PC-3 (cell line): ENCODE measurements at regions not wholly inside any gene's neighbourhood (a gene's known extent, or its start where the extent isn't known, plus 50 kb on each side); places are given as distances from the start of the nearest gene placed in this dataset.

Experiments
- EZH2 ChIP-seq: fragments of 300-600 bp; sonication (generic); IDR thresholded peaks from one replicate; pipeline ENCODE4 v1.6.1; 2017; ENCODE audit warnings: antibody characterized with exemption, mild to moderate bottlenecking, low read length; ENCODE audit not compliant: unreplicated experiment
- TF ChIP-seq, protein P1 (sequence below): fragments of 300-600 bp; sonication (generic); conservative IDR thresholded peaks from 2 replicates; pipeline ENCODE4 v1.5.1; 2017; ENCODE audit warnings: antibody characterized with exemption, low read depth, mild to moderate bottlenecking, low read length

- TF ChIP-seq EZH2: no peak
- TF ChIP-seq, protein P1, sequence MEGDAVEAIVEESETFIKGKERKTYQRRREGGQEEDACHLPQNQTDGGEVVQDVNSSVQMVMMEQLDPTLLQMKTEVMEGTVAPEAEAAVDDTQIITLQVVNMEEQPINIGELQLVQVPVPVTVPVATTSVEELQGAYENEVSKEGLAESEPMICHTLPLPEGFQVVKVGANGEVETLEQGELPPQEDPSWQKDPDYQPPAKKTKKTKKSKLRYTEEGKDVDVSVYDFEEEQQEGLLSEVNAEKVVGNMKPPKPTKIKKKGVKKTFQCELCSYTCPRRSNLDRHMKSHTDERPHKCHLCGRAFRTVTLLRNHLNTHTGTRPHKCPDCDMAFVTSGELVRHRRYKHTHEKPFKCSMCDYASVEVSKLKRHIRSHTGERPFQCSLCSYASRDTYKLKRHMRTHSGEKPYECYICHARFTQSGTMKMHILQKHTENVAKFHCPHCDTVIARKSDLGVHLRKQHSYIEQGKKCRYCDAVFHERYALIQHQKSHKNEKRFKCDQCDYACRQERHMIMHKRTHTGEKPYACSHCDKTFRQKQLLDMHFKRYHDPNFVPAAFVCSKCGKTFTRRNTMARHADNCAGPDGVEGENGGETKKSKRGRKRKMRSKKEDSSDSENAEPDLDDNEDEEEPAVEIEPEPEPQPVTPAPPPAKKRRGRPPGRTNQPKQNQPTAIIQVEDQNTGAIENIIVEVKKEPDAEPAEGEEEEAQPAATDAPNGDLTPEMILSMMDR: no peak
Observed at GRCh38 chr18:22701795-22702194, 231.3 kb upstream of the RBBP8 start.
